Panc1 (cell line): ENCODE measurements at regions not wholly inside any gene's neighbourhood (a gene's known extent, or its start where the extent isn't known, plus 50 kb on each side); places are given as distances from the start of the nearest gene placed in this dataset.

Experiments used
- POLR2AphosphoS5 ChIP-seq: IDR thresholded peaks from 2 replicates; pipeline ENCODE4 v1.6.1; 2012; ENCODE audit warnings: mild to moderate bottlenecking, low read depth, low read length, moderate library complexity
- SIN3A ChIP-seq: IDR thresholded peaks from 2 replicates; pipeline ENCODE4 v1.6.1; 2012; ENCODE audit warnings: low read depth, mild to moderate bottlenecking, low read length, moderate library complexity, borderline replicate concordance; ENCODE audit not compliant: insufficient read depth
- TF ChIP-seq, protein P1 (sequence below): fragments of 450-650 bp; IDR thresholded peaks from 2 replicates; pipeline ENCODE4 v1.5.1; 2017; ENCODE audit warnings: mild to moderate bottlenecking
- TF ChIP-seq, protein P2 (sequence below), 2 experiments: IDR thresholded peaks; 2 replicates each; pipeline ENCODE4 v1.6.1; 2011 to 2012; ENCODE audit warnings: low read depth in 2 of 2, control low read depth in 1 of 2, low read length in 1 of 2, mild to moderate bottlenecking in 1 of 2, moderate library complexity in 1 of 2; ENCODE audit not compliant: insufficient read depth in 1 of 2

GRCh38 chr5:2455878-2456277 is 295.6 kb downstream of the IRX2 start:
- TF ChIP-seq, protein P1, sequence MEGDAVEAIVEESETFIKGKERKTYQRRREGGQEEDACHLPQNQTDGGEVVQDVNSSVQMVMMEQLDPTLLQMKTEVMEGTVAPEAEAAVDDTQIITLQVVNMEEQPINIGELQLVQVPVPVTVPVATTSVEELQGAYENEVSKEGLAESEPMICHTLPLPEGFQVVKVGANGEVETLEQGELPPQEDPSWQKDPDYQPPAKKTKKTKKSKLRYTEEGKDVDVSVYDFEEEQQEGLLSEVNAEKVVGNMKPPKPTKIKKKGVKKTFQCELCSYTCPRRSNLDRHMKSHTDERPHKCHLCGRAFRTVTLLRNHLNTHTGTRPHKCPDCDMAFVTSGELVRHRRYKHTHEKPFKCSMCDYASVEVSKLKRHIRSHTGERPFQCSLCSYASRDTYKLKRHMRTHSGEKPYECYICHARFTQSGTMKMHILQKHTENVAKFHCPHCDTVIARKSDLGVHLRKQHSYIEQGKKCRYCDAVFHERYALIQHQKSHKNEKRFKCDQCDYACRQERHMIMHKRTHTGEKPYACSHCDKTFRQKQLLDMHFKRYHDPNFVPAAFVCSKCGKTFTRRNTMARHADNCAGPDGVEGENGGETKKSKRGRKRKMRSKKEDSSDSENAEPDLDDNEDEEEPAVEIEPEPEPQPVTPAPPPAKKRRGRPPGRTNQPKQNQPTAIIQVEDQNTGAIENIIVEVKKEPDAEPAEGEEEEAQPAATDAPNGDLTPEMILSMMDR = no peak
- no peak for TF ChIP-seq POLR2AphosphoS5
- TF ChIP-seq, protein P2, sequence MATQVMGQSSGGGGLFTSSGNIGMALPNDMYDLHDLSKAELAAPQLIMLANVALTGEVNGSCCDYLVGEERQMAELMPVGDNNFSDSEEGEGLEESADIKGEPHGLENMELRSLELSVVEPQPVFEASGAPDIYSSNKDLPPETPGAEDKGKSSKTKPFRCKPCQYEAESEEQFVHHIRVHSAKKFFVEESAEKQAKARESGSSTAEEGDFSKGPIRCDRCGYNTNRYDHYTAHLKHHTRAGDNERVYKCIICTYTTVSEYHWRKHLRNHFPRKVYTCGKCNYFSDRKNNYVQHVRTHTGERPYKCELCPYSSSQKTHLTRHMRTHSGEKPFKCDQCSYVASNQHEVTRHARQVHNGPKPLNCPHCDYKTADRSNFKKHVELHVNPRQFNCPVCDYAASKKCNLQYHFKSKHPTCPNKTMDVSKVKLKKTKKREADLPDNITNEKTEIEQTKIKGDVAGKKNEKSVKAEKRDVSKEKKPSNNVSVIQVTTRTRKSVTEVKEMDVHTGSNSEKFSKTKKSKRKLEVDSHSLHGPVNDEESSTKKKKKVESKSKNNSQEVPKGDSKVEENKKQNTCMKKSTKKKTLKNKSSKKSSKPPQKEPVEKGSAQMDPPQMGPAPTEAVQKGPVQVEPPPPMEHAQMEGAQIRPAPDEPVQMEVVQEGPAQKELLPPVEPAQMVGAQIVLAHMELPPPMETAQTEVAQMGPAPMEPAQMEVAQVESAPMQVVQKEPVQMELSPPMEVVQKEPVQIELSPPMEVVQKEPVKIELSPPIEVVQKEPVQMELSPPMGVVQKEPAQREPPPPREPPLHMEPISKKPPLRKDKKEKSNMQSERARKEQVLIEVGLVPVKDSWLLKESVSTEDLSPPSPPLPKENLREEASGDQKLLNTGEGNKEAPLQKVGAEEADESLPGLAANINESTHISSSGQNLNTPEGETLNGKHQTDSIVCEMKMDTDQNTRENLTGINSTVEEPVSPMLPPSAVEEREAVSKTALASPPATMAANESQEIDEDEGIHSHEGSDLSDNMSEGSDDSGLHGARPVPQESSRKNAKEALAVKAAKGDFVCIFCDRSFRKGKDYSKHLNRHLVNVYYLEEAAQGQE (IDR thresholded peaks at IDR 0.05; ENCODE audit: insufficient read depth in 1 of 2, low read depth in 2 of 2, low read length in 1 of 2) = no peak
- no peak for TF ChIP-seq SIN3A
